H9 (cell line): ENCODE measurements at regions not wholly inside any gene's neighbourhood (a gene's known extent, or its start where the extent isn't known, plus 50 kb on each side); places are given as distances from the start of the nearest gene placed in this dataset.

Experiments
- DNase-seq: peaks from one replicate; pipeline ENCODE4 v3.0.0-alpha.2; 2017
- H2AFZ ChIP-seq: one replicate; pipeline ENCODE4 v1.6.1; 2013; ENCODE audit warnings: mild to moderate bottlenecking, low read length, control low read depth, moderate library complexity
- H2AK5ac ChIP-seq: 2 replicates; pipeline ENCODE4 v1.6.1; 2013; ENCODE audit warnings: low read length, control low read depth, mixed read lengths; ENCODE audit not compliant: insufficient read length
- H2BK120ac ChIP-seq: one replicate; pipeline ENCODE4 v1.6.1; 2013; ENCODE audit warnings: low read depth, mild to moderate bottlenecking, low read length, control low read depth, inconsistent platforms; ENCODE audit not compliant: poor library complexity, severe bottlenecking
- H2BK12ac ChIP-seq: 2 replicates; pipeline ENCODE4 v1.6.1; 2013; ENCODE audit warnings: low read length, control low read depth, mixed read lengths, low read depth; ENCODE audit not compliant: insufficient read length
- H2BK15ac ChIP-seq: 2 replicates; pipeline ENCODE4 v1.6.1; 2013; ENCODE audit warnings: low read depth, low read length, control low read depth
- H2BK20ac ChIP-seq: one replicate; pipeline ENCODE4 v1.6.1; 2013; ENCODE audit warnings: low read depth, mild to moderate bottlenecking, low read length, control low read depth, inconsistent platforms; ENCODE audit not compliant: poor library complexity, severe bottlenecking
- H2BK5ac ChIP-seq: 2 replicates; pipeline ENCODE4 v1.6.1; 2013; ENCODE audit warnings: low read length, control low read depth, mixed read lengths; ENCODE audit not compliant: insufficient read length
- H3K14ac ChIP-seq: 2 replicates; pipeline ENCODE4 v1.6.1; 2013; ENCODE audit warnings: low read length, control low read depth; ENCODE audit not compliant: insufficient read depth
- H3K18ac ChIP-seq: 2 replicates; pipeline ENCODE4 v1.6.1; 2013; ENCODE audit warnings: low read depth, mild to moderate bottlenecking, mixed read lengths, low read length, control low read depth; ENCODE audit not compliant: insufficient read length
- H3K23ac ChIP-seq: 2 replicates; pipeline ENCODE4 v1.6.1; 2013; ENCODE audit warnings: low read length, control low read depth, mixed read lengths, low read depth; ENCODE audit not compliant: insufficient read length
- H3K23me2 ChIP-seq: 2 replicates; pipeline ENCODE4 v1.6.1; 2013; ENCODE audit warnings: low read depth, mild to moderate bottlenecking, mixed read lengths, low read length, control low read depth; ENCODE audit not compliant: insufficient read length, poor library complexity, severe bottlenecking
- H3K27ac ChIP-seq: 2 replicates; pipeline ENCODE4 v1.5.1; 2013; ENCODE audit warnings: low read length, control low read depth, mixed read lengths, low read depth; ENCODE audit not compliant: insufficient read length
- H3K27me3 ChIP-seq: 2 replicates; pipeline ENCODE4 v1.6.1; 2013; ENCODE audit warnings: low read length, control low read depth, inconsistent platforms; ENCODE audit not compliant: insufficient read depth
- H3K4ac ChIP-seq: 2 replicates; pipeline ENCODE4 v1.6.1; 2013; ENCODE audit warnings: low read depth, mild to moderate bottlenecking, control low read depth, inconsistent platforms, low read length, moderate library complexity
- H3K4me1 ChIP-seq: 2 replicates; pipeline ENCODE4 v1.6.1; 2013; ENCODE audit warnings: low read length, control low read depth, inconsistent platforms; ENCODE audit not compliant: insufficient read depth
- H3K4me2 ChIP-seq: 2 replicates; pipeline ENCODE4 v1.6.1; 2013; ENCODE audit warnings: low read length, control low read depth, mixed read lengths; ENCODE audit not compliant: insufficient read length, insufficient read depth
- H3K56ac ChIP-seq: 2 replicates; pipeline ENCODE4 v1.6.1; 2013; ENCODE audit warnings: low read depth, mild to moderate bottlenecking, mixed read lengths, low read length, control low read depth; ENCODE audit not compliant: insufficient read length
- H3K79me1 ChIP-seq: 2 replicates; pipeline ENCODE4 v1.6.1; 2013; ENCODE audit warnings: low read depth, mild to moderate bottlenecking, moderate library complexity, low read length, control low read depth, inconsistent platforms; ENCODE audit not compliant: insufficient read depth, poor library complexity, severe bottlenecking
- H3K79me2 ChIP-seq: 2 replicates; pipeline ENCODE4 v1.6.1; 2013; ENCODE audit warnings: low read length, control low read depth, inconsistent platforms; ENCODE audit not compliant: insufficient read depth
- H3K9ac ChIP-seq: 2 replicates; pipeline ENCODE4 v1.6.1; 2013; ENCODE audit warnings: low read length, control low read depth, mixed read lengths; ENCODE audit not compliant: insufficient read length; ENCODE audit errors: extremely low read depth
- H3K9me3 ChIP-seq: one replicate; pipeline ENCODE4 v1.6.1; 2013; ENCODE audit warnings: low read depth, low read length, inconsistent platforms; ENCODE audit not compliant: control insufficient read depth
- H3T11ph ChIP-seq: one replicate; pipeline ENCODE4 v1.6.1; 2013; ENCODE audit warnings: mild to moderate bottlenecking, low read length, control low read depth, inconsistent platforms
- H4K20me1 ChIP-seq: one replicate; pipeline ENCODE4 v1.6.1; 2013; ENCODE audit not compliant: control insufficient read depth, insufficient read length, insufficient read depth
- H4K5ac ChIP-seq: 2 replicates; pipeline ENCODE4 v1.6.1; 2013; ENCODE audit warnings: low read depth, mild to moderate bottlenecking, mixed read lengths, low read length, control low read depth; ENCODE audit not compliant: insufficient read length
- H4K8ac ChIP-seq: replicated peaks from 2 replicates; pipeline ENCODE4 v1.6.1; 2013; ENCODE audit warnings: low read length, control low read depth, mixed read lengths, low read depth; ENCODE audit not compliant: insufficient read length
- H4K91ac ChIP-seq: 2 replicates; pipeline ENCODE4 v1.6.1; 2013; ENCODE audit warnings: low read depth, mild to moderate bottlenecking, moderate library complexity, mixed read lengths, low read length, control low read depth; ENCODE audit not compliant: insufficient read length
- H3K27ac Mint-ChIP-seq, 3 experiments: 2 replicates in 2 of 3; 3 replicates in 1 of 3; pipeline ENCODE4 v1.8.0; 2020 to 2021; ENCODE audit warnings: mixed read lengths in 3 of 3, mild to moderate bottlenecking in 1 of 3, moderate library complexity in 1 of 3
- H3K27me3 Mint-ChIP-seq: 2 replicates; pipeline ENCODE4 v1.8.0; 2021; ENCODE audit warnings: low read depth, mild to moderate bottlenecking, moderate library complexity, mixed read lengths
- H3K36me3 Mint-ChIP-seq, 3 experiments: 2 replicates in 2 of 3; 3 replicates in 1 of 3; pipeline ENCODE4 v1.8.0; 2020 to 2021; ENCODE audit warnings: low read depth in 3 of 3, mixed read lengths in 3 of 3; ENCODE audit not compliant: insufficient read depth in 1 of 3
- H3K4me1 Mint-ChIP-seq, 2 experiments: 2 replicates each; pipeline ENCODE4 v1.8.0; 2020; ENCODE audit warnings: mixed read lengths in 2 of 2
- H3K4me3 Mint-ChIP-seq, 2 experiments: 2 replicates in 1 of 2; 3 replicates in 1 of 2; pipeline ENCODE4 v1.8.0; 2020 to 2021; ENCODE audit warnings: mild to moderate bottlenecking in 2 of 2, mixed read lengths in 2 of 2, moderate library complexity in 1 of 2
- H3K9me3 Mint-ChIP-seq, 2 experiments: 2 replicates in 1 of 2; 3 replicates in 1 of 2; pipeline ENCODE4 v1.8.0; 2020; ENCODE audit warnings: mild to moderate bottlenecking in 2 of 2, mixed read lengths in 2 of 2, moderate library complexity in 1 of 2
- CTCF ChIP-seq: fragments of 200-600 bp; sonication (generic); conservative IDR thresholded peaks from 3 replicates; pipeline ENCODE4 v1.8.0; 2021; ENCODE audit warnings: antibody characterized with exemption, mild to moderate bottlenecking
- WGBS: extraction: QIAGEN DNeasy Blood & Tissue Kit; methylation state at CpG from one replicate; pipeline ENCODE4 v1.1.7; 2013; ENCODE audit warnings: missing lambda C conversion rate, low lambda C conversion rate, mixed read lengths; ENCODE audit not compliant: insufficient read length; ENCODE audit errors: extremely low coverage; 5-methylcytosine and 5-hydroxymethylcytosine counted together

- H2AFZ ChIP-seq, result no peak overlapping the region
- H3K56ac ChIP-seq, result no peak overlapping the region
- Mint-ChIP-seq H3K9me3 (no peaks in the 10 kb centered on the region; a peak in 2 of 5 replicates), H3K4me3 (no peak overlapping the region), H3K4me1 (peaks cover under 1% of the 10 kb centered on the region in 2 experiments), H3K27me3 (peaks cover 18% of the 10 kb centered on the region), H3K36me3 (no peaks in the 10 kb centered on the region; a peak in 1 of 7 replicates), H3K27ac (no peak overlapping the region; a peak in 1 of 7 replicates)
- no peak overlapping the region for H3K9ac ChIP-seq
- H3K4me1 ChIP-seq, result no peaks in the 10 kb centered on the region
- no peak overlapping the region for H4K5ac ChIP-seq
- H2AK5ac ChIP-seq, result no peak overlapping the region
- no peak overlapping the region for H3K4ac ChIP-seq
- H4K20me1 ChIP-seq, result peaks cover 3% of the 10 kb centered on the region
- H2BK15ac ChIP-seq, result no peak overlapping the region
- no peak overlapping the region for H2BK20ac ChIP-seq
- H3K14ac ChIP-seq, result no peak overlapping the region; the same call in 1 of the 2 replicates
- H3K27ac ChIP-seq, result no peak overlapping the region
- no peaks in the 10 kb centered on the region for H3K9me3 ChIP-seq
- no peak overlapping the region for H2BK12ac ChIP-seq
- no peak overlapping the region for H4K8ac ChIP-seq
- H4K91ac ChIP-seq, result no peak overlapping the region
- H3K79me1 ChIP-seq, result no peaks in the 10 kb centered on the region
- no peak overlapping the region for H3K4me2 ChIP-seq
- WGBS, result no CpG with 5 or more reads among the region's 24 CpGs
- H3K23ac ChIP-seq, result no peak overlapping the region
- H3K27me3 ChIP-seq, result 0 out of 2 replicates have a peak, but pooled peaks cover 4% of the 10 kb centered on the region
- no peak overlapping the region for H3T11ph ChIP-seq
- no peak overlapping the region for H2BK120ac ChIP-seq
- DNase-seq, result no peak
- no peak overlapping the region for H2BK5ac ChIP-seq
- no peaks in the 10 kb centered on the region for H3K23me2 ChIP-seq
- TF ChIP-seq CTCF, result no peak
- H3K18ac ChIP-seq, result no peak overlapping the region
- no peaks in the 10 kb centered on the region for H3K79me2 ChIP-seq
Observed at GRCh38 chr18:78511666-78512601, 467.7 kb upstream of the SALL3 start.
